ENCODE measurements at regions not wholly inside any gene's neighbourhood (a gene's known extent, or its start where the extent isn't known, plus 50 kb on each side); places are given as distances from the start of the nearest gene placed in this dataset.

GRCh38 chr5:57764479-57765089, 282.0 kb upstream of the ACTBL2 start:
- DNase-seq (ENCODE audit: low read depth, low spot score), result no peak
- ChIA-PET CTCF (no interaction called here), POLR2A (no interaction called here)
- TF ChIP-seq CTCF (IDR thresholded peaks at IDR 0.05; ENCODE audit: insufficient read depth, low read length, missing control alignments), result no peak
- H3K4me3 ChIP-seq (ENCODE audit: low read depth, low read length), result no peak overlapping the region

GRCh38 chr5:57761513-57761912, 278.9 kb upstream of the ACTBL2 start:
- DNase-seq (ENCODE audit: low read depth, low spot score), result no peak
- H3K4me3 ChIP-seq (ENCODE audit: low read depth, low read length), result no peak overlapping the region
- CTCF ChIA-PET, result interaction anchor here (2.4 kb wide), 1 partner anchor 464 kb away, joined by 5 read pairs; no protein-coding TSS in a partner anchor
- TF ChIP-seq CTCF (IDR thresholded peaks at IDR 0.05; ENCODE audit: insufficient read depth, low read length, missing control alignments), result no peak
- POLR2A ChIA-PET, result no interaction called here

GRCh38 chr5:57754616-57755015, 272.0 kb upstream of the ACTBL2 start:
- no peak for TF ChIP-seq CTCF (IDR thresholded peaks at IDR 0.05; ENCODE audit: insufficient read depth, low read length, missing control alignments)
- ChIA-PET POLR2A (no interaction called here), CTCF (interaction anchor here (1.6 kb wide), 1 partner anchor 16 kb away, joined by 4 read pairs; no protein-coding TSS in a partner anchor)
- no peak for DNase-seq (ENCODE audit: low read depth, low spot score)
- no peak overlapping the region for H3K4me3 ChIP-seq (ENCODE audit: low read depth, low read length)

- TF ChIP-seq CTCF (IDR thresholded peaks at IDR 0.05; ENCODE audit: insufficient read depth, low read length, missing control alignments), result no peak
- no peak overlapping the region for H3K4me3 ChIP-seq (ENCODE audit: low read depth, low read length)
- ChIA-PET CTCF (interaction anchor here (1.6 kb wide), 1 partner anchor 17 kb away, joined by 4 read pairs; no protein-coding TSS in a partner anchor), POLR2A (no interaction called here)
- DNase-seq (ENCODE audit: low read depth, low spot score), result no peak
Measured at GRCh38 chr5:57753446-57753845, 270.8 kb upstream of the ACTBL2 start.

- ChIA-PET POLR2A (no interaction called here), CTCF (no interaction called here)
- TF ChIP-seq CTCF (IDR thresholded peaks at IDR 0.05; ENCODE audit: insufficient read depth, low read length, missing control alignments), result no peak
- no peak for DNase-seq (ENCODE audit: low read depth, low spot score)
- H3K4me3 ChIP-seq (ENCODE audit: low read depth, low read length), result no peak overlapping the region
Measured at GRCh38 chr5:57751710-57752109, 269.1 kb upstream of the ACTBL2 start.

- TF ChIP-seq CTCF (IDR thresholded peaks at IDR 0.05; ENCODE audit: insufficient read depth, low read length, missing control alignments), result no peak
- DNase-seq (ENCODE audit: low read depth, low spot score), result no peak
- no peak overlapping the region for H3K4me3 ChIP-seq (ENCODE audit: low read depth, low read length)
- ChIA-PET CTCF (no interaction called here), POLR2A (no interaction called here)
Measured at GRCh38 chr5:57750891-57751290, 268.3 kb upstream of the ACTBL2 start.

Data from AG04449 (cell line).